ENCODE measurements at regions not wholly inside any gene's neighbourhood (a gene's known extent, or its start where the extent isn't known, plus 50 kb on each side); places are given as distances from the start of the nearest gene placed in this dataset.

DNA sequence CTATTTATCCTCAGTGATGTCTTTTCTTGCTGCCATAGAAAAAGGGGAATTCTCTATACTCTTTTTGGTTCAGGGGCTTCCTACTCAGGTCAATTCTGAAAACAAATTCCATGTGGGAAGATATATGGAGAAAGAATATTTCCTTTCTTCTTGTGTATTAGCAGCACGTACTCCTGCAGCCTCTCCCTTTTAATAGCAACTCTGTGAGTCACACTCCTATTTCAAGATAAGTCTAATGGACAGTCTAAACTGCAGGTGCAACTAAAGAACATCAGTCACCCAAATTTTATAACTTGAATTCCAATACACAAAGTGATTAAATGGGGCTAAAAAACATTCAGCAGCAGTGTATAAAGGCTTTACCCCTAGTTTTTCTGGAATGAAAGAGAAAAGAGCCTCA lies 942.2 kb downstream of the CNTNAP5 start:
- Histone ChIP-seq H3K14ac (ENCODE audit: low read length in 2 of 2) (no peak overlapping the region), H2AK5ac (ENCODE audit: low read length, severe bottlenecking) (no peak overlapping the region), H2BK15ac (ENCODE audit: low read depth, poor library complexity, severe bottlenecking) (no peak overlapping the region), H3K4me3 (ENCODE audit: insufficient read depth in 1 of 2, low read depth in 1 of 2, low read length in 2 of 2) (no peak overlapping the region), H3K36me3 (ENCODE audit: control insufficient read depth in 1 of 2, insufficient read depth in 2 of 2, low read depth in 1 of 2, low read length in 2 of 2) (no peaks in the 10 kb centered on the region), H2BK5ac (ENCODE audit: low read depth, low read length, poor library complexity, severe bottlenecking) (no peak overlapping the region), H4K91ac (ENCODE audit: low read length) (no peak overlapping the region), H3K9me3 (ENCODE audit: control insufficient read depth, low read length) (no peaks in the 10 kb centered on the region), H3K18ac (ENCODE audit: low read depth in 1 of 2, low read length in 2 of 2) (no peak overlapping the region), H3K4me2 (ENCODE audit: low read length, poor library complexity, severe bottlenecking) (no peak overlapping the region), H2BK120ac (ENCODE audit: low read depth, low read length) (no peak overlapping the region), H2BK12ac (ENCODE audit: low read length in 2 of 2) (no peak overlapping the region), H3K4me1 (ENCODE audit: control insufficient read depth, insufficient read depth, low read depth, low read length) (no peaks in the 10 kb centered on the region), H3K4ac (ENCODE audit: low read depth in 1 of 2, low read length in 2 of 2) (no peak overlapping the region), H3K27ac (ENCODE audit: low read length, poor library complexity, severe bottlenecking) (no peak overlapping the region), H3K27me3 (ENCODE audit: control insufficient read depth in 1 of 2, insufficient read depth in 1 of 2, low read length in 2 of 2) (no peaks in the 10 kb centered on the region), H4K8ac (ENCODE audit: low read length) (no peak overlapping the region), H2AFZ (ENCODE audit: low read depth, low read length) (no peak overlapping the region), H3K23ac (ENCODE audit: low read length in 2 of 2) (no peak overlapping the region), H3K9ac (ENCODE audit: low read length) (no peak overlapping the region), H3K79me1 (replicated peaks; ENCODE audit: low read length, poor library complexity, severe bottlenecking) (no peaks in the 10 kb centered on the region)
- peak; percentile 14 for DNase-seq
- WGBS, result 13% methylated on average over 1 of the region's 1 CpG

- Histone ChIP-seq H2BK12ac (ENCODE audit: low read length in 2 of 2) (no peak overlapping the region), H3K36me3 (ENCODE audit: control insufficient read depth in 1 of 2, insufficient read depth in 2 of 2, low read depth in 1 of 2, low read length in 2 of 2) (no peaks in the 10 kb centered on the region), H2BK120ac (ENCODE audit: low read depth, low read length) (no peak overlapping the region), H2AK5ac (ENCODE audit: low read length, severe bottlenecking) (no peak overlapping the region), H4K8ac (ENCODE audit: low read length) (no peak overlapping the region), H3K14ac (ENCODE audit: low read length in 2 of 2) (no peak overlapping the region), H3K79me1 (replicated peaks; ENCODE audit: low read length, poor library complexity, severe bottlenecking) (no peaks in the 10 kb centered on the region), H2BK15ac (ENCODE audit: low read depth, poor library complexity, severe bottlenecking) (no peak overlapping the region), H2BK5ac (ENCODE audit: low read depth, low read length, poor library complexity, severe bottlenecking) (no peak overlapping the region), H4K91ac (ENCODE audit: low read length) (no peak overlapping the region), H3K27me3 (ENCODE audit: control insufficient read depth in 1 of 2, insufficient read depth in 1 of 2, low read length in 2 of 2) (no peaks in the 10 kb centered on the region), H3K4me2 (ENCODE audit: low read length, poor library complexity, severe bottlenecking) (no peak overlapping the region), H3K9ac (ENCODE audit: low read length) (no peak overlapping the region), H3K9me3 (ENCODE audit: control insufficient read depth, low read length) (no peaks in the 10 kb centered on the region), H2AFZ (ENCODE audit: low read depth, low read length) (no peak overlapping the region), H3K27ac (ENCODE audit: low read length, poor library complexity, severe bottlenecking) (no peak overlapping the region), H3K4me1 (ENCODE audit: control insufficient read depth, insufficient read depth, low read depth, low read length) (no peaks in the 10 kb centered on the region), H3K4ac (ENCODE audit: low read depth in 1 of 2, low read length in 2 of 2) (no peak overlapping the region), H3K18ac (ENCODE audit: low read depth in 1 of 2, low read length in 2 of 2) (no peak overlapping the region), H3K4me3 (ENCODE audit: insufficient read depth in 1 of 2, low read depth in 1 of 2, low read length in 2 of 2) (no peak overlapping the region), H3K23ac (ENCODE audit: low read length in 2 of 2) (no peak overlapping the region)
- DNase-seq, result no peak
- 95% methylated on average over 1 of the region's 2 CpGs for WGBS
These were observed 944.9 kb downstream of the CNTNAP5 start for GRCh38 chr2:124970030-124970429.

GRCh38 chr2:124973396-124973795 lies 948.3 kb downstream of the CNTNAP5 start:
- Histone ChIP-seq H2BK120ac (ENCODE audit: low read depth, low read length) (no peak overlapping the region), H3K14ac (ENCODE audit: low read length in 2 of 2) (no peak overlapping the region), H2BK15ac (ENCODE audit: low read depth, poor library complexity, severe bottlenecking) (no peak overlapping the region), H3K4me1 (ENCODE audit: control insufficient read depth, insufficient read depth, low read depth, low read length) (peaks cover 5% of the 10 kb centered on the region), H2BK5ac (ENCODE audit: low read depth, low read length, poor library complexity, severe bottlenecking) (no peak overlapping the region), H3K36me3 (ENCODE audit: control insufficient read depth in 1 of 2, insufficient read depth in 2 of 2, low read depth in 1 of 2, low read length in 2 of 2) (no peaks in the 10 kb centered on the region), H4K91ac (ENCODE audit: low read length) (no peak overlapping the region), H3K23ac (ENCODE audit: low read length in 2 of 2) (no peak overlapping the region), H3K4ac (ENCODE audit: low read depth in 1 of 2, low read length in 2 of 2) (no peak overlapping the region), H3K4me3 (ENCODE audit: insufficient read depth in 1 of 2, low read depth in 1 of 2, low read length in 2 of 2) (no peak overlapping the region), H2AFZ (ENCODE audit: low read depth, low read length) (no peak overlapping the region), H4K8ac (ENCODE audit: low read length) (no peak overlapping the region), H3K27ac (ENCODE audit: low read length, poor library complexity, severe bottlenecking) (no peak overlapping the region), H3K79me1 (replicated peaks; ENCODE audit: low read length, poor library complexity, severe bottlenecking) (no peaks in the 10 kb centered on the region), H3K9ac (ENCODE audit: low read length) (no peak overlapping the region), H3K18ac (ENCODE audit: low read depth in 1 of 2, low read length in 2 of 2) (no peak overlapping the region), H3K27me3 (ENCODE audit: control insufficient read depth in 1 of 2, insufficient read depth in 1 of 2, low read length in 2 of 2) (no peaks in the 10 kb centered on the region), H2AK5ac (ENCODE audit: low read length, severe bottlenecking) (no peak overlapping the region), H3K9me3 (ENCODE audit: control insufficient read depth, low read length) (no peaks in the 10 kb centered on the region), H3K4me2 (ENCODE audit: low read length, poor library complexity, severe bottlenecking) (no peak overlapping the region), H2BK12ac (ENCODE audit: low read length in 2 of 2) (no peak overlapping the region)
- WGBS, result 13% methylated on average over 1 of the region's 1 CpG
- peak; percentile 50 for DNase-seq

DNA sequence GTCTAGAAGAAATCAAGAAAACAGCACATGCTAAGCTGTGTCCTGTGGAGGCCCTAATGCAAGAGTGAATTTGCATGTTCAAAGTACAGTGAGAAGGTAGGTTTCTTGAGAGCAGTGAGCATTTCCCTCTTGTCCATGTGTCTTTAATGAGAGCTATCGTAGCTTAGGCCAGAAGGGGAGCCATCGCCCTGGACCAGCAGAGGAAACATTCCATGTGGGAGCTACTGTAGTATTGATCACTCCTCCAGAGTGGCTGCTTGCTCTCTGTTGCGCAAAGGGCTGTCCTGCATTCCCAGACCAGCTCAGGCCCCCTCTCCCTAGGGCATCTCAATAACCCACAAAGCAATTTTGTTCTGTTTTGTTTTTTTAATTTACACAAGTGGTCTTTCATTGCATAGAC lies 950.1 kb downstream of the CNTNAP5 start:
- Histone ChIP-seq H3K4me1 (ENCODE audit: control insufficient read depth, insufficient read depth, low read depth, low read length) (peaks cover 6% of the 10 kb centered on the region), H3K27me3 (ENCODE audit: control insufficient read depth in 1 of 2, insufficient read depth in 1 of 2, low read length in 2 of 2) (no peaks in the 10 kb centered on the region), H3K9ac (ENCODE audit: low read length) (no peak overlapping the region), H3K36me3 (ENCODE audit: control insufficient read depth in 1 of 2, insufficient read depth in 2 of 2, low read depth in 1 of 2, low read length in 2 of 2) (no peaks in the 10 kb centered on the region), H3K18ac (ENCODE audit: low read depth in 1 of 2, low read length in 2 of 2) (peak overlapping the region in 1 of 2 experiments; percentile 1), H2BK5ac (ENCODE audit: low read depth, low read length, poor library complexity, severe bottlenecking) (no peak overlapping the region), H4K91ac (ENCODE audit: low read length) (no peak overlapping the region), H3K27ac (ENCODE audit: low read length, poor library complexity, severe bottlenecking) (no peak overlapping the region), H3K4me2 (ENCODE audit: low read length, poor library complexity, severe bottlenecking) (no peak overlapping the region), H2AK5ac (ENCODE audit: low read length, severe bottlenecking) (no peak overlapping the region), H3K79me1 (replicated peaks; ENCODE audit: low read length, poor library complexity, severe bottlenecking) (no peaks in the 10 kb centered on the region), H3K14ac (ENCODE audit: low read length in 2 of 2) (no peak overlapping the region), H2AFZ (ENCODE audit: low read depth, low read length) (no peak overlapping the region), H3K9me3 (ENCODE audit: control insufficient read depth, low read length) (no peaks in the 10 kb centered on the region), H3K23ac (ENCODE audit: low read length in 2 of 2) (no peak overlapping the region), H2BK120ac (ENCODE audit: low read depth, low read length) (no peak overlapping the region), H4K8ac (ENCODE audit: low read length) (no peak overlapping the region), H2BK12ac (ENCODE audit: low read length in 2 of 2) (no peak overlapping the region), H3K4me3 (ENCODE audit: insufficient read depth in 1 of 2, low read depth in 1 of 2, low read length in 2 of 2) (no peak overlapping the region), H3K4ac (ENCODE audit: low read depth in 1 of 2, low read length in 2 of 2) (no peak overlapping the region), H2BK15ac (ENCODE audit: low read depth, poor library complexity, severe bottlenecking) (no peak overlapping the region)
- DNase-seq, result peak; percentile 21
- WGBS, result 88% methylated on average over 2 of the region's 3 CpGs
